Hematopoietic multipotent progenitor cell treated with erythropoietin and hydrocortisone succinate and interleukin-3 and kit ligand, for 8 days (in vitro differentiated cells): ENCODE measurements at regions not wholly inside any gene's neighbourhood (a gene's known extent, or its start where the extent isn't known, plus 50 kb on each side); places are given as distances from the start of the nearest gene placed in this dataset.

Experiments
- DNase-seq: peaks from one replicate; pipeline ENCODE4 v3.0.0-alpha.2; 2015

GRCh38 chr10:121188005-121188404 is 336.8 kb downstream of the WDR11 start:
- no peak for DNase-seq

GRCh38 chr10:121189066-121189465 is 337.9 kb downstream of the WDR11 start:
- no peak for DNase-seq

- DNase-seq = no peak
Measured at GRCh38 chr10:121194696-121195523, 343.7 kb downstream of the WDR11 start.

GRCh38 chr10:121195524-121195910 is 344.4 kb downstream of the WDR11 start:
- DNase-seq = no peak

- DNase-seq = no peak
Measured at GRCh38 chr10:121199081-121199480, 347.9 kb downstream of the WDR11 start.

GRCh38 chr10:121205625-121206024 is 354.5 kb downstream of the WDR11 start:
- DNase-seq = no peak

DNA sequence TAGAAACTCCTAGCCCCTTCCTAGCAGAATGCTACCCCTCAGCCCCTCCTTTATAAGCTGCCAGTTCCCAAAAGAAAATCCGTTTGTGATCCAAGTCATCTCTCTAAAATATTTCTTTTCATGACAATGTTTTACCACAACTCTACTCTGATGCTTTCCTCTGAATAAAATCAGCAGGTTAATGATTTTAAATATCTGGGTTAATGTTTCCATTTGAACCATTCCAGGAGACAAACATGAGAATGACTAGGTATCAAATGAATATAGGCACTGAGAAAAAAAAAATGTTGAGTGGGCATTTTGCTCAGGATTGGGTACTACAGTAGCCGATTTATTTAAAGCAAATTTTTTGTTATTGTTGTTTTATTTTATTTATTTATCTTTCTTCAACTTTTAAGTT is 360.3 kb downstream of the WDR11 start:
- no peak for DNase-seq

DNA sequence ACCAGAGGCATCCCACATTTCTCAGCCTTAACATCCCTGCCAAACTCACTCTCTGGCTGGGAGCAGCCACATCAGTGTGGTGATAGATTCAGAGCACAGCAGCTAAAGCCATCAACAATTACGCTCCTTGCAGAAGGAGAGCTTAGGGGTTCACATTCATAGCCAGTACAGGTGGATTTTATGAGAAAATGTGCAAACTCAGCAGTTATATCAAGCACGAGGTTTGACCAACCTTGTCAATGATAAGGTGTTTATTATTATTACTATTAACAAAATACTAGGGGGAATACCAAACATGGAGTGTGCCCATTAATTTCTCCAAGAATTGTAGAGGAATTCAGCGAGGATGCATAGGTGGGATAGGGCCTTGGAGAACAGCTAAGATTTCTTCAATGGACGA is 362.3 kb downstream of the WDR11 start:
- no peak for DNase-seq

GRCh38 chr10:121216295-121216694 is 365.1 kb downstream of the WDR11 start:
- DNase-seq = no peak

DNA sequence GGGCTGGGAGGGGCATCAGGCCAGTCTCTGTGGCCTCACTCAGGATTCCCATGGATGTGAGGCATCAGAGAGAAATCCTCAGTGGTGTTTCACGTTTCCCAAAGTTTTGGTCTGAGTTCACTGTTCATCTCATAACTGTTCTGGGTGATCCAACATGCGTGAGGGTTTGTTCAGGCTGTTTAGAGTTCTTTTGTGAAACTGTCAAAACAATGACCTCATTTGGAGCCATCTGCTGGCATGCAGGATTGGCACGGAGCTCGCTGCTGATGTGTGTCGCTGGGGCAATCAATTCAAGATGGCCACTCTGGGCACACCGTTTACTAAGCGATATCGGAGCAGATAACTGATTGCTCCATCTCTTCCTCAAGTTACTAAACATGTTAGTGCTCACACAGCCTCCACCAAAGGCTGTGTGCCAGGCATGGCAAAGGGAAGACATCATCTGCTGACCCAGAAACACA is 365.6 kb downstream of the WDR11 start:
- DNase-seq = no peak

GRCh38 chr10:121217331-121217730 is 366.2 kb downstream of the WDR11 start:
- no peak for DNase-seq

GRCh38 chr10:121221072-121221471 is 369.9 kb downstream of the WDR11 start:
- no peak for DNase-seq

DNA sequence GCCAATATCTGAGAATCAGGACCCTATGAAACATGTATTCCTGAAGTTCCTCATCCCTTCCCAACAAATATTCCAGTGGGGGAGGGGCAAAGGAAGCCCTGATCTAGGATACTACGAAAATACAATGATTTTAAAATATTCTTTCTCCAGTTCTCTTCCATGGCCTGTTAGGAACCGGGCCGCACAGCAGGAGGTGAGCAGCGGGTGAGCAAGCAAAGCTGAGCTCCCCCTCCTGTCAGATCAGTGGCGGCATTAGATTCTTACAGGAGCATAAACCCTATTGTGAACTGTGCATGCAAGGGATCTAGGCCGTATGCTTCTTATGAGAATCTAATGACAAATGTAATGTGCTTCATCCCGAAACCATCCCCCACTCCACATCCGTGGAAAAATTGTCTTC is 370.8 kb downstream of the WDR11 start:
- no peak for DNase-seq

- no peak for DNase-seq
Measured at GRCh38 chr10:121222842-121223241, 371.7 kb downstream of the WDR11 start.

GRCh38 chr10:121231079-121231478 is 367.2 kb downstream of the FGFR2 start:
- DNase-seq = no peak

- no peak for DNase-seq
Measured at GRCh38 chr10:121232494-121232893, 365.8 kb downstream of the FGFR2 start.

DNA sequence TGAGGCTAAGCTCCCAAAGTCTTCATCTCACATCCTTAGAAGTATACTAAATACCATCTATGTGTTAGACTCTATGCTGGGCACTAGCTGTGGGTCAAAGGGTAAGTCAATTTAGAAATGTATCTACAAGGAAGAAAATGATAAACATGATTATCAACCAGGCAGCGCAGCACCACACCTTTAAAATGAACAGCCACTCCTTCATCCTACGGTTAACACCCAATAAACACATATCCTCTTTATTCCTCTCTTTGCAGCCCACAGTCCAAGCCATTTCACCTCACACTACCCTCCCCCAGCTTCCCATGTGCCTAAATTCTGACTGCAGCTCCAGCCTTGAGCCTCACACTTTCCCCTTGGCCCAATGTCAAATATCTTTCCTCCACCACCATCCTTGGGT is 362.6 kb downstream of the FGFR2 start:
- no peak for DNase-seq

DNA sequence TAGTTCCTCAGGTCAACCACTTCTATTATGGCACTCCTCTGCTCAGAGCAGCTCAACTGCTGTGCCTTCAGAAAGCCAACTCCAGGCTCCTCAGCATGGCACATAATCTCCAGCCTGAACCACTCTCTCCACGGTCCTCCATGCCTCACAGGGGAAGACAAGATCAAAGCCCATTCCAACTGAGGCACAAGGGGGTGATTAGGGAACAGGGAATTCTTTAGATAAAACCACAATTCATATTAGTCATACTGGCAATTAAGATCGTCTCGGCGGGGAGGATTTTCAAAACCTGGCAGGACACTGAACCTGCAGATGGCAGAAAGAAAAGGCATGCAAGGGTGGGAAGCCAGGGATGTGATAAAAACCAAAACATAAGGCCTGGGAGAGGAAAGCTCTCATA is 361.6 kb downstream of the FGFR2 start:
- DNase-seq = no peak

- DNase-seq = no peak
Measured at GRCh38 chr10:121237718-121238117, 360.5 kb downstream of the FGFR2 start.

GRCh38 chr10:121240011-121240410 is 358.2 kb downstream of the FGFR2 start:
- DNase-seq = no peak

GRCh38 chr10:121240556-121240955 is 357.7 kb downstream of the FGFR2 start:
- no peak for DNase-seq

DNA sequence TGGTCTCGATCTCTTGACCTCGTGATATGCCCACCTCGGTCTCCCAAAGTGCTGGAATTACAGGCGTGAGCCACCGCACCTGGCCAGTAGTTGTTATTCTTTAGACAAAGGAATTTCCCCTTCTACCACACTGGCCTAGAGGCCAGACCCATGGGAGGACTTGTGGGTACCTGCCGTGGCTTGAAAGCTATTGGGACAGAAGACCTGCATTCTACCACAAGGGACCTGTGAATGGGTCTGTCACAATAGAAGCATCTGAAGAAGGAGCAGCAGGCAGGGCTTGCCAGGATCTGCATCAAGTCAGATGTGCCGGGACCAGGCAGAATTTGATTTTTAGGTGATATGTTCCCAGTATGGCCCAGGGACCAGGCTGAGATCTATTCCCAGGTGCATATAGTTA is 356.9 kb downstream of the FGFR2 start:
- no peak for DNase-seq

DNA sequence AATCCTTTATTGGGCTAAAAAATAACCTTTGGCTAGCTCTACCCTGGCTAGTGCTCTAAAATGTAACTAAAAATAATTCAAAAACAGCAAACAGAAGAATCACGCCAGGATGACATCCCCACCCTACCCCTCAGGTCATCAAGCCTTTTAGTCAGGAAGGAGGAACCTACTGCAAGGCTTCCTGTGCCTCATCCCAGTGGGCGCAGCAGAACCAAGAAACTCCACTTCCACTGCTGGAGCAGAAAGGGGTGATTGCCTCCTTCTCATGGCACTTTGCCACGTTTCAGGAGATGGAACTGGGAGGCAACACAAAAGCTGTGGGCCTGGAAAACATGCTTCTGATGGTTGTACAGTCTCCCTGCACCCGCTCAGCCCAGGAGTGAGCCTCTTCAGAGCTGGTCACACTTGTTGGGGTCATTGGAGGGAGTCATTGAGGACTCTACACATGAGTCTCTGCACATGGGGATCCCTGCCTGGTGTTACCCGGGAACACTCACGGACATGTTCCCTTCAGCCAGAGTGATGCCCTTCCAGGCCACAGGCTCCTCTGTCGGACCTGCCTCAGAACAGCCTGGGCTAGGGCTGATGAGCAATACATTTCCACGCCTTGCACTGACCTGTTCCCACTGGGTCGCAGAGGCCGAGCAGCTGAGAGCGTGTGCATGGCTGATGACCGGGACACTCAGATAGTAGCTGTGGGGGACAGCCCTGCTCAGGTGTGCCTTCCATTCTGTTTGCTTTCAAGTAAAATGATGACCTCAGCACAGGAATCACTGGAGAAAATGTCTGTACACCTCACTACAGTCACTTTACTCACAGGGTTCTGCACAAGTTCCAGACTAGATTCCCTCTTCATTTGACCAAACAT is 355.3 kb downstream of the FGFR2 start:
- no peak for DNase-seq

DNA sequence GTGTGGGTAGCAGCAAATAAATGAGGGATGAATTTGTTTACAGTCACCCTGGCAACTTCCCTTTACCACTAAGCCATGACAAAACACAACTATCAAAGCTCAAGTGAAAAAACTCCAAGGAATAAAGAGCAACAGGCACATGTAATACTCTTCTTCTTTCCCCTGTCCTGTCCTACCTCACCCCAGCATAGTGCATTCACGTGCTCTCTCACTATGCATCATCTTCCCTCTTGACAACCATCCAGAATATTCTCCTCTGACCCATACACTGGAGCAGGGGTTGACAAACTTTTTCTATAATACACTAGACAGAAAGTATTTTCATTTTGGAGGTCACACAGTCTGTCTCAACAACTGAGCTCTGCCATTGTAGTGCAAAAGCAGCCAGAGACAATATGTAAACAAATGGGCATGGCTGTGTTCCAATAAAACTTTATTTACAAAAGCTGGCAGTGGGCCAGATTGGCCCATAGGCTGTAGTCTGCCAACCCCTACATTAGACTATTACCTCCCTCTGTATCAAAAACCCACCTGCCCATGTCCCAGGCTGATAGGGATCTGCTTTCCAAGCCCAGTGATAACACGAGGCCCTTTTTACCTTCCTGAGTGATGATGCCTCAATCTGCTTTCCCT is 354.5 kb downstream of the FGFR2 start:
- DNase-seq = no peak
